HepG2 (cell line): ENCODE measurements at regions not wholly inside any gene's neighbourhood (a gene's known extent, or its start where the extent isn't known, plus 50 kb on each side); places are given as distances from the start of the nearest gene placed in this dataset.

Source experiments
- ATF7 ChIP-seq, 2 experiments: fragments of 450-650 bp in 1 of 2; sonication (generic) in 1 of 2; formaldehyde crosslinking in 1 of 2; IDR thresholded peaks; 2 replicates each; pipeline versions ENCODE4 v1.4.0 to v1.6.1; 2016 to 2020; ENCODE audit warnings: antibody characterized with exemption in 1 of 2, mild to moderate bottlenecking in 1 of 2, missing genetic modification reagents in 1 of 2
- CHD2 ChIP-seq: IDR thresholded peaks from 2 replicates; pipeline ENCODE4 v1.6.1; 2011; ENCODE audit warnings: low read depth, low read length, improper control_type of control experiment
- EZH2 ChIP-seq: conservative IDR thresholded peaks from 2 replicates; pipeline ENCODE4 v1.6.1; 2012; ENCODE audit warnings: mild to moderate bottlenecking, low read depth, low read length, moderate library complexity
- PITX1 ChIP-seq: sonication (generic); formaldehyde crosslinking; IDR thresholded peaks from 2 replicates; pipeline ENCODE4 v1.5.1; 2020; ENCODE audit warnings: mild to moderate bottlenecking, missing genetic modification reagents
- ZFP37 ChIP-seq: sonication (generic); formaldehyde crosslinking; IDR thresholded peaks from 2 replicates; pipeline ENCODE4 v1.4.0; 2020; ENCODE audit warnings: missing genetic modification reagents, borderline replicate concordance
- TF ChIP-seq, protein P1 (sequence below): sonication (generic); formaldehyde crosslinking; IDR thresholded peaks from 2 replicates; pipeline ENCODE4 v1.5.0; 2020; ENCODE audit warnings: mild to moderate bottlenecking, missing genetic modification reagents, moderate library complexity

DNA sequence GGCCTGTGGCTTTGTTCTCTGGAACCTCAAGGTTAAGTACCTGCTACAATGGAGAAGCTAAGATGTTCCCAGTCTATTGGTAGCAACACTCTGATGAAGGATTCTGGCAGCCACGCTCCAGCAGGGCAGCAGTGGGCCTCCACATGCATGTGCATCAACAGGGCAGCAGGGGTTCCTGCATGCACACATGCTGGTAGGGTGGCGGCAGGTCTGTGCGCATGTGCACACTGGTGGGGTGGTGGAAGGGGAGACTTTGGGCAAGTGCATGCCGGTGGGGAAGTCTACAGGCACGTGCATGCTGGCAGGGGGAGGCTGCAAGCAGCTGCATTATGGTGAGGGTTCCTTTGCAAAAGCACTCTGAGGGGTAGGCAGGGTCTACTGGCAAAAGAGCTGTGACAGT is 160.7 kb downstream of the NKX6-1 start:
- TF ChIP-seq EZH2 (no peak), ZFP37 (CRISPR knock-in tag) (no peak), CHD2 (no peak), ATF7 (IDR thresholded peaks at IDR 0.05) (no peak), ATF7 (CRISPR knock-in tag; IDR thresholded peaks at IDR 0.05) (no peak), PITX1 (CRISPR knock-in tag) (no peak)
- TF ChIP-seq, protein P1, sequence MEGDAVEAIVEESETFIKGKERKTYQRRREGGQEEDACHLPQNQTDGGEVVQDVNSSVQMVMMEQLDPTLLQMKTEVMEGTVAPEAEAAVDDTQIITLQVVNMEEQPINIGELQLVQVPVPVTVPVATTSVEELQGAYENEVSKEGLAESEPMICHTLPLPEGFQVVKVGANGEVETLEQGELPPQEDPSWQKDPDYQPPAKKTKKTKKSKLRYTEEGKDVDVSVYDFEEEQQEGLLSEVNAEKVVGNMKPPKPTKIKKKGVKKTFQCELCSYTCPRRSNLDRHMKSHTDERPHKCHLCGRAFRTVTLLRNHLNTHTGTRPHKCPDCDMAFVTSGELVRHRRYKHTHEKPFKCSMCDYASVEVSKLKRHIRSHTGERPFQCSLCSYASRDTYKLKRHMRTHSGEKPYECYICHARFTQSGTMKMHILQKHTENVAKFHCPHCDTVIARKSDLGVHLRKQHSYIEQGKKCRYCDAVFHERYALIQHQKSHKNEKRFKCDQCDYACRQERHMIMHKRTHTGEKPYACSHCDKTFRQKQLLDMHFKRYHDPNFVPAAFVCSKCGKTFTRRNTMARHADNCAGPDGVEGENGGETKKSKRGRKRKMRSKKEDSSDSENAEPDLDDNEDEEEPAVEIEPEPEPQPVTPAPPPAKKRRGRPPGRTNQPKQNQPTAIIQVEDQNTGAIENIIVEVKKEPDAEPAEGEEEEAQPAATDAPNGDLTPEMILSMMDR (CRISPR knock-in tag) = no peak
